ENCODE measurements at regions not wholly inside any gene's neighbourhood (a gene's known extent, or its start where the extent isn't known, plus 50 kb on each side); places are given as distances from the start of the nearest gene placed in this dataset.

GRCh38 chr14:97477353-97477752 is 680.2 kb downstream of the VRK1 start (continued):
- no peak for TF ChIP-seq ZIC2 (tag by site-specific recombination; IDR thresholded peaks at IDR 0.05)

- Histone ChIP-seq H3K36me3 (ENCODE audit: control insufficient read depth in 2 of 2, insufficient read depth in 1 of 2, low read length in 2 of 2) (no peaks in the 10 kb centered on the region), H3K4me1 (ENCODE audit: control insufficient read depth, insufficient read depth, low read length) (no peaks in the 10 kb centered on the region), H3K9me3 (ENCODE audit: control insufficient read depth, insufficient read depth, low read depth, low read length) (no peaks in the 10 kb centered on the region), H3K4me3 (ENCODE audit: low read depth, low read length) (no peak overlapping the region), H3K27ac (ENCODE audit: extremely low read depth, low read depth, low read length) (no peak overlapping the region)
- no peak for TF ChIP-seq ZSCAN30 (tag by site-specific recombination; IDR thresholded peaks at IDR 0.05)
- TF ChIP-seq ZNF830 (tag by site-specific recombination; IDR thresholded peaks at IDR 0.05; ENCODE audit: low read depth), result no peak
- no peak for TF ChIP-seq ZSCAN18 (tag by site-specific recombination; IDR thresholded peaks at IDR 0.05)
- no peak for TF ChIP-seq ZNF513 (tag by site-specific recombination; IDR thresholded peaks at IDR 0.05)
- no peak for TF ChIP-seq ZNF146 (tag by site-specific recombination; IDR thresholded peaks at IDR 0.05)
- ChIA-PET POLR2A (no interaction called here), CTCF (interaction anchor here (0.7 kb wide), 1 partner anchor 54 kb away, joined by 4 read pairs; no protein-coding TSS in a partner anchor)
Measured at GRCh38 chr14:97485201-97485600, 688.0 kb downstream of the VRK1 start.

GRCh38 chr14:97486601-97487120 is 689.5 kb downstream of the VRK1 start:
- TF ChIP-seq GLI4 (tag by site-specific recombination; IDR thresholded peaks at IDR 0.05) (no peak), ZNF133 (tag by site-specific recombination; IDR thresholded peaks at IDR 0.05) (no peak), BCL11B (tag by site-specific recombination; IDR thresholded peaks at IDR 0.05; ENCODE audit: low read depth) (no peak), ZNF114 (tag by site-specific recombination; IDR thresholded peaks at IDR 0.05) (no peak), OVOL3 (tag by site-specific recombination; IDR thresholded peaks at IDR 0.05) (no peak), ZNF624 (tag by site-specific recombination; IDR thresholded peaks at IDR 0.05) (no peak), ZNF792 (tag by site-specific recombination; IDR thresholded peaks at IDR 0.05) (no peak), PATZ1 (tag by site-specific recombination; IDR thresholded peaks at IDR 0.05) (no peak), ZNF692 (tag by site-specific recombination; IDR thresholded peaks at IDR 0.05) (no peak), ZNF10 (tag by site-specific recombination; IDR thresholded peaks at IDR 0.05) (no peak), ZNF175 (tag by site-specific recombination; IDR thresholded peaks at IDR 0.05) (no peak), ZNF645 (tag by site-specific recombination; IDR thresholded peaks at IDR 0.05) (no peak), ZFP3 (tag by site-specific recombination; IDR thresholded peaks at IDR 0.05; ENCODE audit: low read depth) (no peak), ZXDB (tag by site-specific recombination; IDR thresholded peaks at IDR 0.05) (no peak), WT1 (tag by site-specific recombination; IDR thresholded peaks at IDR 0.05) (no peak), ZNF837 (tag by site-specific recombination; IDR thresholded peaks at IDR 0.05) (no peak), ZNF560 (tag by site-specific recombination; IDR thresholded peaks at IDR 0.05; ENCODE audit: borderline replicate concordance) (no peak), ZNF223 (tag by site-specific recombination; IDR thresholded peaks at IDR 0.05) (no peak)
- Histone ChIP-seq H3K4me1 (ENCODE audit: control insufficient read depth, insufficient read depth, low read length) (no peaks in the 10 kb centered on the region), H3K9me3 (ENCODE audit: control insufficient read depth, insufficient read depth, low read depth, low read length) (no peaks in the 10 kb centered on the region), H3K27ac (ENCODE audit: extremely low read depth, low read depth, low read length) (no peak overlapping the region), H3K4me3 (ENCODE audit: low read depth, low read length) (no peak overlapping the region), H3K36me3 (ENCODE audit: control insufficient read depth in 2 of 2, insufficient read depth in 1 of 2, low read length in 2 of 2) (no peaks in the 10 kb centered on the region)
- ChIA-PET POLR2A (no interaction called here), CTCF (no interaction called here)
